ENCODE measurements at regions not wholly inside any gene's neighbourhood (a gene's known extent, or its start where the extent isn't known, plus 50 kb on each side); places are given as distances from the start of the nearest gene placed in this dataset.

DNA sequence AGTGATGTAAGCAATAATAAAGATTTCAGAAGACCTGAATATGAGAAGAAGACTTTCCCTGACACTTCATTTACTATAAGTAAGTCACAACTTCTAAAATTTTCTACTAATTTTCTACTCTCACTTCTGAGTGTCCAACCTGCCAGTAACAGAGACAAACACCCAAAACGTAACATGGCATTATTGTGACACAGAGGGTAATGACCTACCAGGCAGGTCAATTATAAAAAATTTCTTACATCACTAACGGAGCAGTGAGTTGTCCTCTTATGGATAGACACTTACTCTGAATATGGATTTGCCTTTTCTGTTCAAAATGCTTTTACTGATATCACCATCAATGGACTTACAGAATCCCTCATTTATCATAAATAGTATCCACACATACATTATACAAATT, 405.9 kb upstream of the MAGEB16 start:
- TF ChIP-seq POLR2AphosphoS5 (IDR thresholded peaks at IDR 0.05; ENCODE audit: low read depth, low read length) (no peak), POLR2A (IDR thresholded peaks at IDR 0.05; ENCODE audit: low read depth, low read length) (no peak)
